HG03571 (cell line): ENCODE measurements at regions not wholly inside any gene's neighbourhood (a gene's known extent, or its start where the extent isn't known, plus 50 kb on each side); places are given as distances from the start of the nearest gene placed in this dataset.

Experiments
- ATAC-seq: cut with Tn5 transposase; IDR thresholded peaks from one replicate; pipeline ENCODE4 v1.9.1; 2021; ENCODE audit not compliant: unreplicated experiment

DNA sequence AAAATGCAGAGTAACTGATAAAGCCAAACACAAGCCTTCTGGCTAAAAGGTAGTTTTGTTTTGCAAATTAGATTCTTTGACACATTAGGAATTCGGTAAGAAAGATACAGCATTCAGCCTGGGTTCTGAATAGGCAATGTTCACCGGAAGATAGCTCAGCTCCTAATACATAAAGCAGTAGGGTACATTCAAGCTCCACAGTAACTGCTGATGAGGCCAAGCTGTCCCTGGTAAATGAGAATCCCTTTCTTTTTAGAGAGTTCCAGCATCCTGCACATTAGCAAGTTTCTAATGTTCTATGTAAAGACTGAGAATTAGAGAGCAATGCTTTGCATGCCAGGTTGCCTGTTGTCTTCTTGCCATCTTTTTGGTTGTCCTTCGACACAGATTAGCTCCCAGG, 316.3 kb upstream of the SLC14A2 start:
- no peak for ATAC-seq

DNA sequence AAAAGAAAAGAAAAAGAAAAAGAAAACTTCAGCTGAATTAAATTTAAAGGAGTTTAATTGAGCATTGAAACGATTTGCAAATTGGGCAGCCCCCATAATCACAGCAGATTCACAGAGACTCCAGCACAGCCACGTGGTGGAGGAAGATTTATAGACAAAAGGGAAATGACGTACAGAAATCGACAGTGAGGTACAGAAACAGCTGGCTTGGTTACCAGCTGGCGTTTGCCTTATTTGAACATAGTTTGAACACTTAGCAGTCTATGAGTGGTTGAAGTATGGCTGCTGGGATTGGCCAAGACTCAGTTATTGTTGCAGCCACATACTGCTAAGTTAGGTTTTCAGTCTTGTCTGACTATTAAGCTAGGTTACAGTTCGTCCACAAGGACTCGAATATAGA, 312.2 kb upstream of the SLC14A2 start:
- no peak for ATAC-seq

DNA sequence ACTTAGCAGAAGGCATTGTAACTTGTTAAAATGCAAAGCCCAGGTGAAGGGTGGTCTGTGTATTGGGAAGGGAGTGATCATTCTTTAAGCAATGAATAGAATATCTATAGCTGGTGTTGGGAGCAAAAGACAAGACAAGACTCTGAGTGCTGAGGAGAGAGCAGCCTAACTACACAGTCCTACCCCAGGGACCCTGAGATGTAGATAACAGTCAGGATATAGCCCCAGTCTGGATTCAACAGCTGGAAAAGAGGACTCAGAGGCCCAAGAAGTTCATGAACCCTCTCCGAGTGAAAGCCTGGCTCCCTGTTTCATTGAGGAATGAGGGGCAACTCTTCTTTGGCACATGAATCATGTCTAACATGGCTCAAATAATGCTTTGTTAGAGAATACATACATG, 310.7 kb upstream of the SLC14A2 start:
- ATAC-seq, result no peak

DNA sequence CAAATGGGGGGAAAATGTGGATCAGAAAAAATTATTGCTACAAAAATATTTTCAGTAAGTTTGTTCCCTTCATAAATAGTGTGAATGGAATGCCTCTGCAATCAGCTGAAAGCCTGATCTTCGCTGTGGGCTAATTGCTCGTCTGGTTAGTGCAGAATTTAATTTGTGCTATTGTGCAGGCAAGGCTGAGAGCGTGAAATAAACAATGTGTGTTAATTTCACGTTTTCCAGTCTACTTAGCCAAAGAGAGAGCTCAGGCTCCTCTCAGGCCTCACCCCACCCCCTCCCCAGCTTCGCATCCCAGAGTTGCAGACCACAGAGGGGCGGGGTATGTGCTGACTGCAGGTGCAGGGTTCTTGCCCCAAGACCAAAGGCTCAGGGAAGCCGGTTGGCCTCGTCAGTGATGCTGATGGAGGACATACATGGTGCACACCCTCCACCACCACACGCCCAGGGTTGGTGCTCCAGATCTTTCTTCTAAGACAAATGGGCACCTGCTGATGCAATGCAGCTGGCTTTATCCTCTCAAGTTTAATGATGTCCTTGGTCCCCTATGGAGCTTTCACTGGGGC, 302.6 kb upstream of the SLC14A2 start:
- no peak for ATAC-seq

DNA sequence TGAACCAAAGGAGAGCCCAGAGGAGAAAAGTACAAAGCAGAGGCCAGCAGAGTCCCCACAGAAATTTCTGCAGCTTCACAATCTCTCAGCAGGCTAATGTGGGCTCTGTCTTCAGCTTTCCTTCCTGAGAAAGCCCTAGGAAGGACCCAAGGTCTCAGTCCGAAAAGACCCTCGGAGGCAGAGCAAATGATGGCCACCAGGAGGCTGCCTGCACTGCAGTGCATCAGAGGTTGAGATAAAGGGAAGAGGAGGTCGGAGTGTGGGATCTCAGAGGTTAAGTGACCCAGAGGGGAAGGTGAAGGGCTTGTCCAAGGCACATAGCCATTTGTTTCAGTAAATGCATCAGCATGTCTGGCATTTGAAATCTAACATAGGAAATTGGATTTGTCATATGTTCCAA, 299.1 kb upstream of the SLC14A2 start:
- ATAC-seq, result no peak

DNA sequence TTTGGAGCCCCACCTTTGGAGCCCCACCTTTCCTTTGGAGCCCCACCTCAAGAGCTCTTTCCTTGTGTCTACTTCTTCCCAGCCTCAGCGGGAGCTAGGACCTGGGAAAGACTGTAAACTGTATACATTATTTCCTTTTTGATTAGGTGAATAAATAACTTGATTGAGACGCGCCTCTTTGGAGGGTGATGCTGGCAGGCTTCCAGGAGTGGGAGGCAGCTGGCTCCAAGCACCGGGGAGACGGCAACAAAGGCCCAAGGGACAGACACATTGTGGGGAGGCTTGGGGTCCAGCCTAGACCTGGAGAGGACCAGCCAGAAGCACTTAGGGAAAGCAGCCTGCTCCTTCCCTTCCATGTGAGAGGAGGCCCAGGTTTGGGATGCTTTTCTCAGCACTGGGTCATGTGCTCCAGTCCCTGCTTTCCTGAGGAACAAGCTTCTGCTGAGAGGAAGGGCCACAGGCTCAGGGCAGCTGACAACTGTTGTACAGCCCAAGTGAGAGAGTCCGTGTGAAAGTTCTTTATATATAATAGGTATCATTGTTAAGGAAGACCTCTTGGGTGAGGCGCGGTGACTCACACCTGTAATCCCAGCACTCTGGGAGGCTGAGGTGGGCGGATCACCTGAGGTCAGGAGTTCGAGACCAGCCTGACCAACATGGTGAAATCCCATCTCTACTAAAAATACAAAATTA, 297.2 kb upstream of the SLC14A2 start:
- ATAC-seq, result no peak

DNA sequence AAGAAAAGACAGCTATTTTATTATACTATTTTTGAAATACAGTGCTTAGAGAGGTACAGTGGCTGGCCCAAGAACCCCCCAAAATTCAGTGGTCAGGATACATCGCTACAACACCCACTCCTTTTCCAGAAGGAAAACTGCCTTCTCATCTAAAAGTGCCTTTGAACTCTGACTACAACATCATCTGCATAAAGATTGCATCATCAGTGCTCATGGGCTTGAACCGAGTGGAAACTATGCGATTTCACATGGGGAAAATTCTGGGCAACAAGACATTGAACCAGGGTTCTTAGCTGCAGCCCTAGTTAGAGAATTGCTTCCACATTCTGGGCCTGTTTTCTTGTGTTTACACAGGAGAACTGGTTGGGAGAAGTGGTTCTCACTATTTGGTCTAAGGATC, 294.6 kb upstream of the SLC14A2 start:
- ATAC-seq, result no peak

DNA sequence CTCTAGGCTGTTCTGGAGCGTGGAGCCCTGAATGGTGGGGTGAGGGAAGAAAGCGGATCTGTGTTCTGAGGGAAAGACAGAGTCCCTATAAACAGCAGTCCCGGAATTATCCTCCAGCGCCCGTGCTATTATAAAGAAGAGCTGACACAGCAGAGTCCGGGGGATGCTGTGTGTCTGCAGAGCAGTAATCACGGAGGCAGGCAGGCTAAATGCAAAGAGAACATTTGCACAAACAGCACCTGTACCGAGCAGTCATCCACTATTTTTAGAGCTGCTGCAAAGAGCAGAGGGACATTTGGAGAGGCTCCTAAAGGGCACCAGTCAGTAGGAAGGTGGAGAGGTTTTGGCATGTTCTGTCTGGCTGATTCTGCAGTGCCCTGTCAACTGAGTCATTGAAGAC, 293.8 kb upstream of the SLC14A2 start:
- no peak for ATAC-seq

DNA sequence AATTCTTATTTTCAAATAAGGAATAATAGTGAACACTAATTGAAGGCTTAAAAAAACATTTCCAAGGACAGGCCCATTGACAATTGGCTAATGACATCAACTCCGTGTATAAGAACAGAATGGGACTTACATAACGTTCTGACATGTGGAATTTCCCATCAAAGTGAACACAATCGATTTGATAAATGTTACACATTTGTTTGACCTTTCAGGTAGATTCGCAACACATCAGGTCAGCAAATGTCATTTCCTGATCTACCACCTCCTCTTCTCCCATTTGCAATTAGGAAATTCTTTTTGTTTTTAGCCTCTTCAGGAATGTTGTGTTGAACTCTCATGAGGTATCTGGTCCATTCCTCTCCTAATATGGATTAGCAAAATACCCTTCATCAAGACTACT, 292.9 kb upstream of the SLC14A2 start:
- ATAC-seq, result no peak

DNA sequence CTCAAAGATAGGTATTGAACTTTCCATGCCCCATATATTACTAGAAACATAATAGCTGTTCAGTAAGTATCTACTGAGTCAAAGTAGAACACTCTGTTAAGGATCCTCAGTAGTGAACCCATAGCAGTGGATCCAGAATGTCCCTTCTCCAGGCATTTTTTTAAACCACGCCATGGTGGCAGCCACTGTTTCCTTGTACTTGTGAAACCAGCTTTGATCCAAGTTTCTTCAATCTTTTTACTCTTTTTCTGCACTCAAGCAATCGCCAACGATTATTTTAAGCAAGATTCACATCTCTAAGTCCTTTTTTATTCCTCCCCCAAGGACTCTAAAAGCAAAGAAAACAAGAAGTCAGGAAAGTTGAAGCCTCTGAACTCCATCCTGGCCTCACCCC, 291.2 kb upstream of the SLC14A2 start:
- no peak for ATAC-seq

DNA sequence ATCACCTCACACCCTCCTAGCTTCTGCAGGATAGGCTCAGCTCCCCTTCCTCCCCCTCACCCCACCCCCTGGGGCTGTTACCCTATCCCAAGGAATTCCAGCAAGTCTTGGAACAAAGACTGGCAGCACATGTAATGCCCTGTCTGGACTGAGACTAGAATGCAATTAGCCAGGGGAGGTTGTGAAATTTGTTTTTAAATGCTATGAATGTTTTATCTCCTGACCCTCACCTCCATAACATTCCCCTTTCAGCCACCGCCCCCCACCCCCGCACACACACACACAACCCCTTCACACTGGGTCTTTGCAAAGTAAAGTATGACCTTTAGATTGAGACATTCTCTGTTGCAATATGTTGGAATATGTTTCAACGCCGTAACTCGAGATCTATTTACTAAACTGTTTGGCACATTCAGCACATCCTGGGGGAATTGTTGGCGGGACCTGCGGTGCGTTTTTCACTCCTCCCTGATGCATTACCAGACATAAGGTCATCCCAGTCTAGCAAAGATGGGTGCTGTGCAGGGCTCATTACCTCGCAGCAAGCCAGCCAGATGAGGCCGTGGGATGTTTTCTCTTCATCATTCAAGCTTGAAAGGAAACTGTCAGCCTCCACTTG, 290.7 kb upstream of the SLC14A2 start:
- ATAC-seq, result no peak

DNA sequence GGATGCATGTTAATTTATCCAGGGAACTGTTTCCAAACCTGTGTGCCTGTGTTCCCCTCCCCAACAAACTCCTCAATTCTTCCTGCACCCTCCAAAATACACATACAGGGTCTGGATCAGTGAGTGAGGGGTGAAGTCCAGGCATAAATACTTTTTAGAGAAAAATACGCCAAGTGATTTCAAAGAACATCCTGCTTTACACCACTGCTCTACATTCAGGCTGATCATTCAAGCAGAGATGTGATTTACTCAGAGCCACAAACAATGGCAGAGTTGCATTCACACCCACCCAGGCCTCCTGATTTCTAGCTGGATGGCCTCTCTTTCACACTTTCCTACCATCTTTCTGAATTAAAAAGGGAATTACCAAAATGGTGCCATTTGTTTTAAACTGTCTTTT, 289.5 kb upstream of the SLC14A2 start:
- no peak for ATAC-seq

DNA sequence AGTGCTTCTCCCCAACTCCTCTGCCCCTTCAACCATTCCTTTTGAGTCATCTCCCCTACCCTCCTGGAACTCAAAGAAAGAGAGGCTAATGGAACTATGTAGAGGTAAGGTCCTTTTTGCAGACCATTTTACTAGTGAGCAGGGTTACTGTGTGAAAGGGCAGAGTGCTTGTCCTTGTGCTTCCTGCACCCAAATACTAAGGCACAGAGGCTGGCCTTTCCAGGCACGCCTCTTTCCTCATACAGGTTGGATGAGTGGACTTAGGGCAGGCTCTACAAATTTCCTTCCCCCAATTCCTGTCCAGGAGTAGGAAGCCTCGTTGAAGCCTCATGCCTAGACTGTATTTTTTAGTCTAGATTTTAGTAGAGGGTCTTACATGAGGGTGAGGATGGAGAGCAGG, 288.8 kb upstream of the SLC14A2 start:
- no peak for ATAC-seq

DNA sequence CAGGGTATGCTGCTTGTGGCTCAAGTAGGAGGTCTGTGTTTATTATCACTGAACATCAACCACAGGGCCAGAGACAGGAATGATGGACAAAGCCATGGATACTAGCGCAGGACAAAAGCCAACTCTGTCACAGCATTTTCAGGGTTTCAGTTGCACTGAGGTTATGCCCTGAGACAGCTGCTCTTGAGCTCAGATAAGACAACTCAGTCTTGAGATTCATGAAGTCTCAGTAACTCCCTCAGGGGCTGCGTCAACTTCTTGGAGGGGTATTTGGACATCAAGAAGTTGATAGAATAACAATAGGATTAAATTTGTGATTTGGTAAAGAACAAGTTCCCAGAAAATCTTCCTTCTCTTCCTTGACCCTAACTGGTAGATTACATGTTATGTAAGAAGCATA, 287.0 kb upstream of the SLC14A2 start:
- ATAC-seq, result no peak

DNA sequence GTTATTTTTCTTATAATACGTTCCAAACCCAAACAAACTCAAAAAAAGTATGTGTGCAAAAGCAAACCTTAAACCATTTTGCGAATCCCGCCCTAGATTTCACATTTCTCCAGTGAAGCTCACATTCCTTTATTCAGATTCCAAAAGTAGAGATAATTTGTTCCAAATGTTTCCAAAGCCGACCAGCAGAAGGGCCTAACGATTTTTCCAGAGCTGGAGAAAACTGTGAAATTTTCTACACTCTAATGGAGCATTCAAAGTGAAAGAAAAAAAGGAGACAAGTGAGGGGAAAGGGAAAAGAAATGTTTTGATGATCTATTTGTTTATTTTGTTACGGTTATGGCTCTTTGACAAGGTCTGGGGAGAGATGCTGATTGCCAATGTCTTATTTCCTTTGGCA, 286.5 kb upstream of the SLC14A2 start:
- ATAC-seq, result no peak

DNA sequence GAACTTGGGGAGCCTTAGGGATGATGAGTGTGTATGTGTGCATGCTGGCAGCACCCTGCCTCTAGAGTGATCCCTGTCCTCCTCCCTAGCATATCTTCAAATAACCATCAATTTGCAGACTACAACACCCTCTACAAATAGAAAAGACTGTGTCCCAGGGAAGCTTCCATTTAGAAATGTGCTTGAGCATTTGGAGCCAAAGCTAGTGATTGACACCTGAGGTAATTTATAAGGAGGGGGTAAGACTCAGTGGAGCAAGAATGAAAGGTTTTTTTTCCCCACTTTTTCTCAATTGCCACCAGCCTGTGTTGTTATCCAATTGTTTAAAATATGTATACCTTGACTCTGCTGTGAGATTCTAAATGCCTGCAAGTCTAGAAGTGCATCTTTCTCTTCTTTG, 286.0 kb upstream of the SLC14A2 start:
- no peak for ATAC-seq

DNA sequence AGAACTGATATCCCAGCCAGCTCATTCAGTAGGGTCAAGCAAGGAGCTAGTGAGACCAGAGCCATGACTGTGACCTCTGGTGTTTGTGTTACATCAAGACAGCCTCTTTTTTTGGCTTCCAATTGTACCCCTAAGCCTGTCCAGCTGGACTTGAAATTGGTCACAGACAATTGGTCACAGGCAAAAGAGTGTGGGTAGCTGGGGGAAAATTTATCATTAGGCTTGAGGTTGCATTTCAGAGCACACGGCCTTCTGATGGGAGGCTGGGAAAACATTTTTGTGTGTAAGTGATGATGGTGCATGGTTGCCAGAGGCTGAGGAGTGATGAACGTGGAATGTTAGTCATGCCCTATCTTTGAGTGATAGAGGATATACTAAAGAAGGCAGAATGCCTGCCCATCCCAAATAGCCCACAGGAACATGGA, 285.1 kb upstream of the SLC14A2 start:
- ATAC-seq, result no peak

DNA sequence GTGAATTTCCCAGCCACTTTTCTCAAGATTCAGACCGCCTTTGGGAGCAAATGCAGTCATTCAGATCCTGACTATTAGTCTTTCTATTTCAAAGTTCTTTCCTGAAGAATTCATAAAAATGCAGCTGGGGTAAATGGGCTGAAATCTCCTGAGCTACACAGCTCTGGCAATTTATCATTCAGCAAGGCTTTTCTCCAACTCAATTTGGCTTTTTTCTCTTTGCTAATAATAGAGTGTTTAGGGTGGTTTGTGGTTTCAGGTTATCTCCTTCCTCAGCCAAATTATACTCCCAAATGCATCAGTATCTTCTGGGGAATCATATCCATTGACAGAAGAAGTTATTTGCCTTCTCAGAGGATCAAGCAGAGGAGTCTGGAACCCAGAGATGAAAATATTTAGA, 282.4 kb upstream of the SLC14A2 start:
- no peak for ATAC-seq

DNA sequence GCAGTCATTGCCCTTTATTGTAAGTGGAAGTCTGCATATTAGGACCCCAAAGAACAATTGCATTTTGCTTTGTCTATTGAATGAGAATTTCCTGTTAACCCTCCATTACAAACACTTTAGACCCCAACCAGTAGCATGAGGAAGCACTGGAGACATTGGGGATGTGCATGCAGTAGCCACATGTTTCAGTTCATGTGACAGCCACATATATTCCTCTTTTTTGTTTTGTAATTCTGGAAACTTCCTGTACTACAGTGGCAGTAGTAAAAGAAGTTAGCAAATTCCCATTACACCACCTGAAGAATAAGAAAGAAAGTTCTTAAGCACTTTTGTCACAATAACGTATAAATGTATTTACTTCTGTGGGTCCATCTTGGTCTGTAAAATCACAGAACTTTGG, 281.1 kb upstream of the SLC14A2 start:
- ATAC-seq, result no peak

DNA sequence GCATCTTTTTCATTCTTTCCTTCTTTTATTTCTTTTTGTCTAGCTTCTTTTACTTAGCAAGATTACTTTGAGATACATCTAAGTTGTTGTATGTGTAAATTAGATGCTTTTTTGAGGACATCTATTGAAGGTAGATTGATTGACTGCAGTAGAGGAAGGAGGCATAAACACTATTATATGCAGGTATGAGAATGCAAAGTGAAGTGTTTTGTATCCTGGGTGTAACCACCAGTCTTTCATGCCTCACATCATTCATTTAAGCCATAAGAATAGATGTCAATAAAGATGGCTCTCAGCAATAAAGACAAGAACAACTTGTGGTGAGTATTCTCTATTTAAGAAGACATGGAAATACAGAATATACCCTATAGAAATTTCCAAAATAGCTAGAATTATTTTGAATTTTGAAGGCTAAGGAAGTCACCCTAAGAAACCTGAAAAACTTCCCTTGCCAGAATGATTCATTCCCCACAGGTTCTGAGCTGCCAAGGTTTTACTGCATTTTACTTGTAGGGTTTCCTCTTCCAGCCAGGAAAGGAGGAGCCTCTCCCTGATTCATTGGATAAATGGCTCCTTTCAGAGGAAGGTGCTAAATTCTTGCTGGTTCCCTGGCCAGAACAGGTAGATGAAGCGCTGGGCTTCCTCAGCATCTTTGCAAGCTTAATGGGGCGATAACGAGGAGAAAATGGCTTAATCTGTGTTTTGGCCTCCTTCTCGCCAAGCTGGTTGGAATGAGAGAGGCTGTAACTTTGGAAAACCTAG, 279.8 kb upstream of the SLC14A2 start:
- ATAC-seq, result no peak

DNA sequence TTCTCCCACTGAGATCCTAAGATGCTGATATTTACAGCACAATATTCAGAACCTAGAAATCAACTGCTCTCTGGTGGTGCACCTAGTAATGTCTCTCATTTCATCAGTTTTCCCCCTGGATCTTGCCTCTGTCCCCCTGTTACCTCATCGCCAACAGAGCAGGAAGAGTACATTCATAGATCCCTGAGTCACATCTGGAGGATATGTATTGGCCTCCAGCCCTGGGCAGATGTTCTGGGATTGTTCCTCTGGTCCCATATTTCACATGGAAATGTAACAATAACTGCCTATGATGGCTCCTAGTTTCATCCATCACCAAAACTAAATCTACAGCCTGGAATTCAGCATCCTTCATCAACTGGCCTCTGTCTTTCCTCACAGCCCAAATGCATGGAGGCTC, 278.8 kb upstream of the SLC14A2 start:
- ATAC-seq, result no peak

DNA sequence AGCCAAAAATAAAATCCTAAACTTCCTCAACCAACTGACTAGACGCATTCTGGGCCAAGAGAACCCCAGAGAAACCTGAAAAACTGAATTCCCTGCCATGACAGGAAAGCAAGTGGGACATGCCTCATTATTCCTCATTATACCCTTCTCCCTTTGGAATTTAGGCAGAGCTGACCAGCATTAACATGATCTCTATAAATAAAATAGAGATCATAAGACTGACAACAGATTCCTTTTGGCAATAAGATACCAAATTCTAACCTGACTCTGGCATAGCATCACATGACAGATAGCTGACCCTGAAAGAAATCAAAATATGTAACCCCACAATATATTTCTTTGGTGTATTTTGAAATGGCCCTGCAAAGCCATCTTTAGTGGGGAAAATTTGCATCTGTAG, 277.8 kb upstream of the SLC14A2 start:
- no peak for ATAC-seq
